ENCODE measurements at regions not wholly inside any gene's neighbourhood (a gene's known extent, or its start where the extent isn't known, plus 50 kb on each side); places are given as distances from the start of the nearest gene placed in this dataset.

GRCh38 chr1:36675931-36676562 is 193.3 kb upstream of the CSF3R start:
- no peak for DNase-seq

- no peak for DNase-seq
Observed at GRCh38 chr1:36675106-36675505, 192.4 kb upstream of the CSF3R start.

- DNase-seq = no peak
Observed at GRCh38 chr1:36673202-36673601, 190.5 kb upstream of the CSF3R start.

GRCh38 chr1:36669262-36669661 is 186.5 kb upstream of the CSF3R start:
- no peak for DNase-seq

GRCh38 chr1:36667836-36668235 is 185.1 kb upstream of the CSF3R start:
- DNase-seq = no peak

- DNase-seq = no peak
Observed at GRCh38 chr1:36667256-36667655, 184.5 kb upstream of the CSF3R start.

GRCh38 chr1:36665478-36666080 is 182.9 kb upstream of the CSF3R start:
- peak in 1 of 4 experiments; percentile 28 for DNase-seq

- peak in 2 of 4 experiments; percentile 8 to 13 for DNase-seq
Observed at GRCh38 chr1:36664571-36665287, 182.0 kb upstream of the CSF3R start.

GRCh38 chr1:36663772-36664430 is 181.2 kb upstream of the CSF3R start:
- peak in 1 of 4 experiments; percentile 27 for DNase-seq

GRCh38 chr1:36658838-36659237 is 176.1 kb upstream of the CSF3R start:
- DNase-seq = no peak

- DNase-seq = no peak
Observed at GRCh38 chr1:36657826-36658225, 175.1 kb upstream of the CSF3R start.

- no peak for DNase-seq
Observed at GRCh38 chr1:36656838-36657237, 174.1 kb upstream of the CSF3R start.

GRCh38 chr1:36656271-36656670 is 173.6 kb upstream of the CSF3R start:
- no peak for DNase-seq

GRCh38 chr1:36654586-36654985 is 171.9 kb upstream of the CSF3R start:
- no peak for DNase-seq

GRCh38 chr1:36653850-36654249 is 171.1 kb upstream of the CSF3R start:
- DNase-seq = no peak

GRCh38 chr1:36652586-36652985 is 169.9 kb upstream of the CSF3R start:
- DNase-seq = peak in 2 of 4 experiments; percentile 9 to 30

- DNase-seq = no peak
Observed at GRCh38 chr1:36652011-36652410, 169.3 kb upstream of the CSF3R start.

- DNase-seq = no peak
Observed at GRCh38 chr1:36651176-36651910, 168.6 kb upstream of the CSF3R start.

- peak; percentile 65 to 76 (median 69) for DNase-seq
Observed at GRCh38 chr1:36650200-36651065, 167.7 kb upstream of the CSF3R start.

- no peak for DNase-seq
Observed at GRCh38 chr1:36645867-36646266, 163.2 kb upstream of the CSF3R start.

- no peak for DNase-seq
Observed at GRCh38 chr1:36644556-36644955, 161.8 kb upstream of the CSF3R start.

Measured in suppressor macrophage (primary cell).